HEK293 (cell line): ENCODE measurements at regions not wholly inside any gene's neighbourhood (a gene's known extent, or its start where the extent isn't known, plus 50 kb on each side); places are given as distances from the start of the nearest gene placed in this dataset.

Source experiments
- CTCF ChIA-PET: fragments of 350-600 bp; formaldehyde crosslinking; extraction: SDS; loops from one replicate; lab custom pipeline; 2021; ENCODE audit warnings: antibody characterized with exemption; lab: Yijun Ruan, JAX
- POLR2A ChIA-PET: fragments of 300-600 bp; formaldehyde crosslinking; extraction: SDS; loops from one replicate; lab custom pipeline; 2020; ENCODE audit warnings: antibody characterized with exemption, inconsistent platforms; lab: Yijun Ruan, JAX
- H3K27ac ChIP-seq: fragments of 200-500 bp; sonication (Bioruptor generic); 2 replicates; pipeline ENCODE4 v1.5.1; 2014; ENCODE audit warnings: low read depth, low read length, control low read depth, inconsistent platforms; ENCODE audit errors: extremely low read depth
- H3K36me3 ChIP-seq, 2 experiments: fragments of 200-500 bp in 1 of 2; sonication (Bioruptor generic) in 1 of 2; 1 replicate in 1 of 2; 2 replicates in 1 of 2; pipeline ENCODE4 v1.5.1; 2014 to 2017; ENCODE audit warnings: inconsistent platforms in 2 of 2, low read length in 2 of 2; ENCODE audit not compliant: control insufficient read depth in 2 of 2, insufficient read depth in 1 of 2
- H3K4me1 ChIP-seq: fragments of 200-500 bp; sonication (Bioruptor generic); 2 replicates; pipeline ENCODE4 v1.5.1; 2014; ENCODE audit warnings: mild to moderate bottlenecking, low read length, inconsistent platforms; ENCODE audit not compliant: control insufficient read depth, insufficient read depth
- H3K4me3 ChIP-seq: 2 replicates; pipeline ENCODE4 v1.5.1; 2011; ENCODE audit warnings: low read depth, mild to moderate bottlenecking, control low read depth, low read length, moderate library complexity
- H3K9me3 ChIP-seq: fragments of 200-500 bp; sonication (Bioruptor generic); 2 replicates; pipeline ENCODE4 v1.5.1; 2014; ENCODE audit warnings: low read depth, low read length, inconsistent platforms; ENCODE audit not compliant: control insufficient read depth, insufficient read depth
- BCL11A ChIP-seq: fragments of 450-650 bp; formaldehyde crosslinking; IDR thresholded peaks from 2 replicates; pipeline ENCODE4 v1.5.1; 2016; ENCODE audit warnings: low read depth, missing biosample characterization, missing genetic modification characterization
- GLIS2 ChIP-seq: fragments of 450-650 bp; formaldehyde crosslinking; IDR thresholded peaks from 2 replicates; pipeline ENCODE4 v1.5.1; 2016; ENCODE audit warnings: missing biosample characterization, missing genetic modification characterization
- KLF10 ChIP-seq: fragments of 450-650 bp; IDR thresholded peaks from 2 replicates; pipeline ENCODE4 v1.5.1; 2018; ENCODE audit warnings: missing biosample characterization, mild to moderate bottlenecking, missing genetic modification characterization
- PRDM10 ChIP-seq: fragments of 450-650 bp; formaldehyde crosslinking; IDR thresholded peaks from 2 replicates; pipeline ENCODE4 v1.5.1; 2016; ENCODE audit warnings: missing biosample characterization, missing genetic modification characterization
- ZBTB10 ChIP-seq: fragments of 450-650 bp; formaldehyde crosslinking; IDR thresholded peaks from 2 replicates; pipeline ENCODE4 v1.5.1; 2016; ENCODE audit warnings: missing biosample characterization, missing genetic modification characterization
- ZBTB49 ChIP-seq: fragments of 450-650 bp; formaldehyde crosslinking; IDR thresholded peaks from 2 replicates; pipeline ENCODE4 v1.5.1; 2016; ENCODE audit warnings: missing biosample characterization, missing genetic modification characterization, low read depth
- ZNF280C ChIP-seq: fragments of 450-650 bp; formaldehyde crosslinking; IDR thresholded peaks from 2 replicates; pipeline ENCODE4 v1.5.1; 2016; ENCODE audit warnings: missing biosample characterization, missing genetic modification characterization
- ZNF335 ChIP-seq: fragments of 450-650 bp; formaldehyde crosslinking; conservative IDR thresholded peaks from 2 replicates; pipeline ENCODE4 v1.5.1; 2016; ENCODE audit warnings: missing biosample characterization, missing genetic modification characterization
- ZNF341 ChIP-seq: fragments of 450-650 bp; formaldehyde crosslinking; IDR thresholded peaks from 2 replicates; pipeline ENCODE4; 2016; ENCODE audit warnings: low read depth, missing biosample characterization, missing genetic modification characterization
- ZNF488 ChIP-seq: fragments of 450-650 bp; formaldehyde crosslinking; IDR thresholded peaks from 2 replicates; pipeline ENCODE4 v1.5.1; 2016; ENCODE audit warnings: missing biosample characterization, missing genetic modification characterization
- ZNF521 ChIP-seq: fragments of 450-650 bp; formaldehyde crosslinking; IDR thresholded peaks from 2 replicates; pipeline ENCODE4 v1.5.1; 2017; ENCODE audit warnings: missing biosample characterization, mild to moderate bottlenecking, missing genetic modification characterization
- ZNF548 ChIP-seq: fragments of 450-650 bp; formaldehyde crosslinking; IDR thresholded peaks from 2 replicates; pipeline ENCODE4 v1.5.1; 2016; ENCODE audit warnings: missing biosample characterization, missing genetic modification characterization
- ZNF664 ChIP-seq: fragments of 450-650 bp; formaldehyde crosslinking; IDR thresholded peaks from 2 replicates; pipeline ENCODE4 v1.5.1; 2016; ENCODE audit warnings: missing biosample characterization, missing genetic modification characterization
- ZNF670 ChIP-seq: fragments of 450-650 bp; formaldehyde crosslinking; IDR thresholded peaks from 2 replicates; pipeline ENCODE4 v1.5.1; 2016; ENCODE audit warnings: missing biosample characterization, missing genetic modification characterization, low read depth
- ZNF704 ChIP-seq: fragments of 450-650 bp; formaldehyde crosslinking; IDR thresholded peaks from 2 replicates; pipeline ENCODE4 v1.5.1; 2016; ENCODE audit warnings: missing biosample characterization, missing genetic modification characterization
- ZNF837 ChIP-seq: fragments of 450-650 bp; formaldehyde crosslinking; IDR thresholded peaks from 2 replicates; pipeline ENCODE4 v1.5.1; 2016; ENCODE audit warnings: missing biosample characterization, missing genetic modification characterization
- ZNF843 ChIP-seq: fragments of 450-650 bp; formaldehyde crosslinking; IDR thresholded peaks from 2 replicates; pipeline ENCODE4 v1.5.1; 2016; ENCODE audit warnings: missing biosample characterization, missing genetic modification characterization
- ZSCAN23 ChIP-seq: fragments of 450-650 bp; formaldehyde crosslinking; IDR thresholded peaks from 2 replicates; pipeline ENCODE4 v1.5.1; 2016; ENCODE audit warnings: missing biosample characterization, missing genetic modification characterization

- no peak for TF ChIP-seq ZNF704
- no peak for TF ChIP-seq GLIS2 (tag by site-specific recombination)
- TF ChIP-seq ZNF521 (tag by site-specific recombination), result no peak
- no peak for TF ChIP-seq BCL11A (tag by site-specific recombination)
- no peak for TF ChIP-seq ZNF341 (tag by site-specific recombination)
- TF ChIP-seq ZNF488 (tag by site-specific recombination), result no peak
- TF ChIP-seq, all 188 proteins: peak for 0
Observed at GRCh38 chr7:33685503-33685902, 219.8 kb upstream of the BMPER start (continued).

GRCh38 chr7:33685981-33686683 is 219.2 kb upstream of the BMPER start:
- TF ChIP-seq ZNF704 (no peak), ZNF670 (tag by site-specific recombination) (no peak), ZSCAN23 (tag by site-specific recombination) (no peak), ZBTB49 (no peak), ZBTB10 (no peak)
- TF ChIP-seq, all 188 proteins: peak for 0
- H3K9me3 ChIP-seq, result no peaks in the 10 kb centered on the region
- CTCF ChIA-PET, result interaction anchor here (0.6 to 1.0 kb wide), 4 partner anchors 13 to 175 kb away, joined by 3 to 5 read pairs (median 3); no protein-coding TSS in a partner anchor
- H3K27ac ChIP-seq, result no peak overlapping the region
- POLR2A ChIA-PET, result interaction anchor here (0.6 kb wide), 1 partner anchor 219 kb away, joined by 3 read pairs; no protein-coding TSS in a partner anchor
- no peaks in the 10 kb centered on the region for H3K4me1 ChIP-seq
- no peak overlapping the region for H3K4me3 ChIP-seq
- H3K36me3 ChIP-seq, result no peaks in the 10 kb centered on the region

- no peaks in the 10 kb centered on the region for H3K9me3 ChIP-seq
- no peak overlapping the region for H3K27ac ChIP-seq
- no peaks in the 10 kb centered on the region for H3K36me3 ChIP-seq
- ChIA-PET CTCF (no interaction called here), POLR2A (no interaction called here)
- no peak overlapping the region for H3K4me3 ChIP-seq
- no peaks in the 10 kb centered on the region for H3K4me1 ChIP-seq
- TF ChIP-seq ZNF335 (tag by site-specific recombination) (no peak), ZNF280C (tag by site-specific recombination) (no peak), ZNF843 (tag by site-specific recombination) (no peak), ZNF837 (no peak), KLF10 (tag by site-specific recombination) (no peak), PRDM10 (no peak), ZNF548 (tag by site-specific recombination) (no peak), ZNF664 (tag by site-specific recombination) (no peak)
Observed at GRCh38 chr7:33687625-33688024, 217.7 kb upstream of the BMPER start.
